Right forelimb (tissue), 1 donor: ENCODE measurements at regions not wholly inside any gene's neighbourhood (a gene's known extent, or its start where the extent isn't known, plus 50 kb on each side); places are given as distances from the start of the nearest gene placed in this dataset.

ENCODE experiments used
- DNase-seq: peaks from one replicate; pipeline ENCODE4 v3.0.0-alpha.2; 2018

DNA sequence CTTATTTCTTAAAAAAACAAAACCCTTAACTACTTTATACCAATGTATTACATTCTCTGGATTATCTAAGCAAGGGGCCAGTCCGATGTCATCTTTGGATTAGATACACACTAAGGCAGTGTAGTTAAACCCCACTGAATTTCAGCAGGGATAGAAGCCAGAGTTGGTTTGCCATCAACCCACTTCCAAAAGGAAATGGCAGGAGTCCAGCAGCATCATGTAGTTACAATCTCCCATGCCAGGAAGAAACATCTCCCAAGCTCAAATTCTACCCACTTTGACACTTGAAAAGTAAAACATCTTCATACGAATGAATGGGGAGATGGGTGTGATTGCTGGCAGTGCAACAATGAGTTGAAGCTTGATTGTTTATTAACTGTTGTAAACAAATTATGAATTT lies 203.5 kb upstream of the PLXNC1 start:
- DNase-seq, result no peak

DNA sequence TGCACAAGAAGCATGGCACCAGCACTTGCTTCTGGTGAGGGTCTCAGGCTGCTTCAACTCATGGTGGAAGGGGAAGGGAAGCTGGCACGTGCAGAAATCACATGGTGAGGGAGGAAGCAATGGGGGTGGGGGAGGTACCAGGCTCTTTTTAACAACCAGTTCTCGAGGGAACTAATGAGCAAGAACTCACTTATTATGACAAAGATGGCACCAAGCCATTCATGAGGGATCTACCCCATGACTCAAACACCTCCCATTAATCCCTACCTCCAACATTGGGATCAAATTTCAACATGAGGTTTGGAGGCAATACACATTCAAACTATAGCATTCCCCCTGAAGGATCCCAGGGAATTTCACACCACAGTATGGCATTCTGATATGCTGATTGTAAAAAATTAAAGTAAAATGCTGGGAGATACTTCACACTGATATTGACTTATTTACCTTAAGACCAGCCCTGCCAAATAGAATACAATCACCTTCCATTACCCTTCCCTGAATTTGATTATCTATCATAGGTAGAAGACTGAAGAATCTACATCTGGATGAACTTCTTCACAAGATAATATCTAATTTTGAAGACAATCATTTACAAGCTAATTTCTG lies 201.7 kb upstream of the PLXNC1 start:
- DNase-seq, result no peak

DNA sequence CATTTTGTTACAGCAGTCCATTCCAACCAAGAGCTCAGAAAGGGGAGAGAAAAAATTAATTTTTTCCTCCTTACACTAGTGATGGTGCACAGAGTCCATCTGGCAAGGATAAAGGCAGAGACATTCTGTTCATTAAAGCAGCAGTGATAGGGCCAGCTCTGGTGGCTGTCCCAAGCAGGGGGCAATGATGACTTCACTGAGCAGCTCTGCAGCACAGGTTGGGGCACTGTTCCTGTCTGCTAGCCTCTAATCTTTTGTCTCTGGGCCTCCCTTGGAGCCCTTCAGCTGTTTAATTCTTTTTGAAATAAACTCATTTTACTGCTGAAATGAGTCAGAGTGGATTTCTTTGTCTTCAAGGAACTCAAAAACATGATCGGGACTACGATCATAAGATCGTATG lies 200.9 kb upstream of the PLXNC1 start:
- DNase-seq, result no peak

DNA sequence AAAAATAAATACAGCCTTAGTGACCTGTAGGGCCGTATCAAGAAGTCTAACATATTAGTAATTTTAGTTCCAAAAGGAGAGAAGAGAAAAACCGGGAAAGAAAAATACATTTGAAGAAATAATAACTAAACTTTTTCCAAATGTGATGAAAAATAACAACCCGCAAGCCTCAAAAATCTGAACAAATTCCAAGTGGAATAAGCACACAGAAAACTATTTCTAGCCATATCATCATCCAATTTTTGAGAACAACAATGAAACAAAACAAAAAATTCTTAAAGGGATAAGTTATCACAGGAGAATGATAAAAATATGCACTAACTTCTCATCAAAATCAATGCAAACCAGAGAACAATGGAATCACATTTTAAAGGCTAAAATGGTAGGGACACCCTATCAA lies 198.1 kb upstream of the PLXNC1 start:
- no peak for DNase-seq

DNA sequence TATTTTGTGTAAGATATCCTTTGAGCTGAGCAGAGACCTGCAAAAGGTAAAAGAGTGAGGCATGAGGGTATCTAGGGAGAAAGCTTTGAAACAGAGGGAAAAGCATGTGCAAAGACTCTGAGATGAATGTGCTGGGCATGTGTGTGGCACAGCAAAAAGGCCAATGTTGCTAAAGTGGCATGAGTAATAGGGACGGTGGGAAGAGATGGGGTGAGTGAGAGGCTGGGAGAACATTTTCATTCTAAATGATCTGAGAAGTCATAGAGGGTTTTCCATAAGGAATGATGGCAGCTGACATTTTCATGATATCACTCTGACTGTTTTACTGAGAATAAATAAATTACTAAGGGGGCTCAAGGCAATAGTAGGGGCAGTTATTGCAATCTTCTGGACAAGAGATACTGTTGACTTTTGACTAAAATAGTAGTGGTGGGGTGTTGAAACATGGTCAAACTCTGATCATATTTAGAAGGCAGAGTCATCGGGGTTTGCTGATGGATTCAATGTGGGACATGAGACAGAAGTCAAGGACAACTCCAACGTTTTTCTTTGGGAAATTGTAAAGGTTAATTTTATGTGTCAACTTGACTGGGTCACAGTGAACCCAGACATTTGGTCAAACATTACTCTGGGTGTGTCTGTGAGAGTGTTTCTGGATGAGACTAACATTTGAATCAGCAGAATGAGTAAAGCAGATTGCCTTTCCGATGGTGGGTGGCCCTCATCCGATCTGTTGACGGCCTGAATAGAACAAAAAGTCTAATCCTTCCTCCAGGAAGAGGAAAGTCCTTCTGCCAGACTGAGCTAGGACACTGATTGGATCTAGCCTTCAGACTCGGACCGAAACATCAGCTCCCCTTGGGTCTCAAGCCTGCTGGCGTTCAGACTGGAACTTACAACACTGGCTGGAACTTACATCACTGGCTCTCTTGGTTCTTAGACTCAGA lies 193.9 kb upstream of the PLXNC1 start:
- no peak for DNase-seq

DNA sequence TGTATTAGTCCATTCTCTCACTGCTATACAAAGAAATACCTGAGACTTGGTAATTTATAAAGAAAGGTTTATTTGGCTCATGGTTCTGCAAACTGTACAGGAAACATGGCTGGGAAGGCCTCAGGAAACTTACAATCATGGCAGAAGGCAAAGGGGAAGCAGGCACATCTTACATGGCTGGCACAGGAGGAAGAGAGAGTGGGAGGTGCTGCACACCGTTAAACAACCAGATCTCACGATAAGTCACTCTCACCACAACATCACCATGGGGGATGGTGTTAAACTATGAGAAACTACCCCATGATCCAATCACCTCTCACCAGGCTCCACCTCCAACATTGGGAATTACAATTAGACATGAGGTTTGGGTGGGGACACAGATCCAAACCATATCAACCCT lies 191.8 kb upstream of the PLXNC1 start:
- DNase-seq, result no peak

DNA sequence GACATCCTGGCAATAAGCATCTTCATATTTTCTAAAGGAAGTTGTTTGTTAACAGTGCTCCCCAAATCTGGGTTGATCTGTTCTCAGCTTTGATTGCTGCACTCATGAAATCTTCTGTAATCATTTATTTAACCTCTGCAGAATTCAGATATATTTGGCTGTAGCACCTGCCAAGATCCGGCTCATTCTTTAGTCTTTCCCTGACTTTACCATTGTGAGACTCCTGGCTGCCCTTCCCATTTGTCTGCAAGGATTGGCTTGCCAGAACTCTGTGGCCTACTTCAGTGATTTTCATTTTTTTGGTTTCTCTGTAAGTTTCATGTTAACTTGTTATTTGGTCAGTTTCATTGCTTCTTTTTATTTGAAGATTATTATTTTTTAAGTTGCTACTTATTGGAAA lies 191.2 kb upstream of the PLXNC1 start:
- DNase-seq, result no peak

DNA sequence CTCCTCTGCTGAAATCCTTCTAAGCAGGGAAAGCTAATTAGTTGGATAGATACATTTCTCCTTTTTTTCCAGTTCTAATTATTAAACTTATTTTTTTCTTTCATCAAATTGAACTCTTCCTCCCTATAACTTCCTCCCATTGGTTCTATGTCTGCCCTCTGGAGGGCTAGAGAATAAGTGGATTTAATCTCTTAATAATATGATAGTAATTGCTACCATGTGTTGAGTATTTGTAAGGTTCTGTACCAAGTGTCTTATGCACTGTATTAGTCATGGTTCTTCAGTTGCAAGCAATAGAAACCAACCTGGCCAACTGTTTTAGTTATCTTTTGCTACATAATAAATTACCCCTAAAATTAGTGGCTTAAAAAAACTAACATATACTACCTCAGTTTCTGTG lies 190.5 kb upstream of the PLXNC1 start:
- DNase-seq, result no peak

DNA sequence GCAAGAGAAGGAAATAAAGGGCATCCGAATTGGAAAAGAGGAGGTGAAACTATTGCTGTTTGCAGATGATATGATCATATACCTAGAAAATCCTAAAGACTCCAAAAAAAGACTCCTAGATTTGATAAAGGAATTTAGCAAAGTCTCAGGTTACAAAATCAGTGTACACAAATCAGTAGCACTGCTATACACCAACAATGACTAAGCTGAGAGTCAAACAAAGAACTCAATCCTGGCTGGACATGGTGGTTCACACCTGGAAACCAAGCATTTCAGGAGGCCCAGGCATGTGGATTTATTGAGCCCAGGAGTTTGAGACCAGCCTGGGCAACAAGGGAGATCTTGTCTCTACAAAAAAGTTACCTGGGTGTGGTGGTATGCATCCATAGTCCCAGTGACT lies 188.7 kb upstream of the PLXNC1 start:
- no peak for DNase-seq

DNA sequence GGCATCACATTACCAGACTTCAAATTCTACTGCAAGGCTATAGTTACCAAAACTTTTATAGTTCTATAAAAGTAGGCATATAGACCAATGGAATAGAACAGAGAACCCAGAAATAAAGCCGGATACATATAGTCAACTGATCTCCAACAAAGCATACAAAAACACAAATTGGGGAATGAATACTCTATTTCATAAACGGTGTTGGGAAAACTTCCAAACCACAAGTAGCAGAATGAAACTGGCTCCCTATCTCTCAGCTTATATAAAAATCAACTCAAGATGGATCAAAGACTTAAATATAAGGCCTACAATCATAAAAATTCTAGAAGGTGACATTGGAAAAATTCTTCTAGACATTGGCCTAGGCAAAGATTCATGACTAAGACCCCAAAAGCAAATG lies 187.9 kb upstream of the PLXNC1 start:
- DNase-seq, result no peak

DNA sequence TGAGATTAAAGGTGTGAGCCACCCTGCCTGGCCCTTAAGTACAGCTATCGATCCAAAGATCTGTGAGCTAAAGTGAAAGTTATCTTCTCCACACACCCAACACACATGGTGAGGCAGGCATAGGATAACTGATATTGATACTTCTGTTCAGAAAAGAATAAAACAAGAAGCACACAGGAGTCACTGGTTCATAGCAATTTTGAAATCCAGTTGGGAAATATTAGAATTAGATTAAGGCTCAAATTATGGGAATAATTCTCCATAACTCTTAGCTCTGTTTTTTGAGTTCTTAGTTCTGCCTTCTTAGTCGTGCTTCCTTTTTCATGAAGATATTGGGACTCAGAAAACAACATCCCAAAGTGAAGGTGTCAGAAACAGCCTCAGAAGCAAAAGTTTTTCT lies 186.0 kb upstream of the PLXNC1 start:
- no peak for DNase-seq

DNA sequence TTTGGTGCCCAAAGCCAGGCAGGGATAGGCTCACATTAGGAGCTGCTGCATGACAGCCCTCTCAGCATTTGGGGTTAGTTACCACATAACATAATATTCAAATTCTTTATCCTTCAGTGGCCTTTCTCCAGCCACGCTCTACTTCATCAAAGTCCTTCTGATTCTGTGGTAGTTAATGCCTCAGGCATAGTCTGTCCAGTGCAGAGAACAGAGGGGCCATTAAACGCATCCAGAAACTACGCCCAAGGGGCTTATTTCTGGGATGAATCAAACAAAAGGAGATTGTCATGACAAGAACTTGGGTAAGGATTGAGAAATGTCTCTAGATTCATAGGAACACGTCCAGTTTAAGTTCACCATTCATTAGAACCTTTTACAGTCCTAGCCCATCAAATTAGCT lies 183.4 kb upstream of the PLXNC1 start:
- DNase-seq, result no peak

DNA sequence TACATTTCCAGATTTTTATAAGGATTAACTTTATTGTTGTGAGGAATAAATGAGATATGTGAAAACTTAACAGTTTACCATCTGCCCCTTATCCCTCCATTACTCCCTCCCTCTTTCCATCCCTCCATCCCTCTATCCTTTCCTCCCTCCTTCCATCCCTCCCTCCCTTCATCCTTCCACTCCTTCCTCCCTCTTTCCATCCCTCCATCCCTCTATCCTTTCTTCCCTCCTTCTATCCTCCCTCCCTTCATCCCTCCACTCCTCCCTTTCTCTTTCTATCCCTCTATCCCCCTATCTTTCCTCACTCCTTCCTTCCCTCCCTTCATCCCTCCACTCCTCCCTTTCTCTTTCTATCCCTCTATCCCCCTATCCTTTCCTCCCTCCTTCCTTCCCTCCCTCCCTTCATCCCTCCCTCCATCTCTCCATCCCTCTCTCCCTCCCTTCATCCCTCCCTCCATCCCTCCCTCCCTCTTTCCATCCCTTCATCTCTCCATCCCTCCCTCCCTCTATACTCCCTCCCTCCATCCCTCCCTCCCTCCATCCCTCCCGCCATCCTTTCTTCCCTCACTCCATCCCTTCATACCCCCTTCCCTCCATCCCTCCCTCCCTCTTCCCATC lies 181.8 kb upstream of the PLXNC1 start:
- no peak for DNase-seq

DNA sequence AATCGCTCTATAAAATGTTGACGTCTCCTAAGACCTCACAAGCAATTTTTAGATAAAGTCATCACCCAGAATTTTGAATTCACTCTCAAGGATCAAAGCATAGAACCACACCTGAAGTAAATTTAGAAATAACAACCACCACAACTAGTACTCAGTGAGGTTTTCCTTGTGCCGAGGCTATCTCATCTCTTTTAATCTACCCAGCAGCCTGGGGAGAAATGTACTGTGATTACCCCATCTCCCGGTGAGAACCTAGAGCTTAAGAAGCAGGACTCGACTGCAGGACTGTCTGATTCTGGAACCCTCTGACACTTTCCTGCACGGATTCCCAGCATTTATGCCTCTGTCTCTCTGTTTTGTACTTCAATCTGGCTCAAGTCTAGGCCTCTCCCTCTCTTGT lies 180.9 kb upstream of the PLXNC1 start:
- no peak for DNase-seq

DNA sequence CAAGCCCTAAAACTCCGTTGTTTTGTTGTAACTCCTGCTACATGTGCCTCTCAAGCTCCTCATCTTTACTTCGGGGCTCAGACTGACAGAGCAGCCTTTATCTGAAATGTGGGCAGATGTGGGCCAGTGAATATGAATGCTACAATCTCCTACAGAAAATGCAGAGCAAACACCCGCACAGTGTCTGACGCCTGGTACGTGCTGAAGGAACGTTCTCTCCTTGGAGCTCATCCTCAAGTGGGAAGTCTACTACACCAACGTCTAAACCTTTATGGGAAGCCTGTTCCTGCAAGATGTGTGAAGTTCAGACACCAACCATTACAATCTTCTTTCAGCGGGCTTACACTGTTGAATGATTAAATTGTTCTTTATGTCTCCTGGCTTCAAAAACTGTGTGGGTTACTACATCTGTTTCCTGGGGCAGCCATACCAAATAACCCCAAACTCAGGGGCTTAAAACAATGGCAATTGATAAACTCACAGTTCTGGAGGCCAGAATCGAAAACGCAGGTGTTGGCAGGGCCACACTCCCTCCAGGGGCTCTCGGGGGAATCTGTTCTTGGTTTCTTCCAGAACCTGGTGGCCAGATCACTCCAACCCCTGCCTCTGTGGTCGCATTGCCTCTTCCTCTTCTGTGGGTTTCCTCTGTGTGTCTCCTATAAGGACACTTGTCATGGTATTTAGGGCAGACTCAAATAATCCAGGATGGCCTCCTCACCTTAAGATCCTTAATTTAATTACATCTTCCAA lies 179.7 kb upstream of the PLXNC1 start:
- no peak for DNase-seq

DNA sequence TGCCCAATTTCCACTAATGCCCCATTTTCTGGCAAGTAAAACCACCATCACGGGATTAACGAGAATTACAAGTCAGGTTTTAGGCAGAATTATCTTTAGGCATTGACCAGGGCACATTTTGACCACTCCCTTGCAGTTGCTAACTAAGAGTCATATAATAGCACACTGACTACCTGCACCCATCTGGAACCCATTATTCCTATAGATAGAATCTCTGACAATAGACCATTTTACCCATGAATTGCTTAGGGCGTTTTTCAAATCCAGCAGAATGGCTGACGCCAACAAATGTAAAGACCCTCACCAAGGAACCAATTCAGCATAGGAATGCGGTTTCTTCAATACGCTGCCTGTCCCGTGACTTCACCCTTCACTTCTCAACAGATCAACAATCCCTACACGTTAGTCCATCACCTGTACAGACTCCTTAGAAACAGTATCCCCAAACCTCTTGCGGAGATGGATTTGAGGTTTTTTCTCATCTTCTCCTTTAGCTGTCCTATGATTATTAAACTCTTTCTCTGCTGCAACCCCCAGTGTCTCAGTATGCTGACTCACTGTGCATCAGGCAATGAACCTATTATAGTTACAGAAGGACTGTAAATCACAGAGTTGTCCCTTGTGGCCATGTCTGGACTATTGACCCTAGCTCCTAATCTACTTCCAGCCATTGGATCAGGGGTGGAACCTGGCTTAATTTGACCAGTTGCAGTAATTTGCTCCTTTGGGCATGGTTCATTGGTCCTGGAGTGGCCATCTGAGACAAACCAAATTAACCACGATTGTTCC lies 177.3 kb upstream of the PLXNC1 start:
- no peak for DNase-seq

DNA sequence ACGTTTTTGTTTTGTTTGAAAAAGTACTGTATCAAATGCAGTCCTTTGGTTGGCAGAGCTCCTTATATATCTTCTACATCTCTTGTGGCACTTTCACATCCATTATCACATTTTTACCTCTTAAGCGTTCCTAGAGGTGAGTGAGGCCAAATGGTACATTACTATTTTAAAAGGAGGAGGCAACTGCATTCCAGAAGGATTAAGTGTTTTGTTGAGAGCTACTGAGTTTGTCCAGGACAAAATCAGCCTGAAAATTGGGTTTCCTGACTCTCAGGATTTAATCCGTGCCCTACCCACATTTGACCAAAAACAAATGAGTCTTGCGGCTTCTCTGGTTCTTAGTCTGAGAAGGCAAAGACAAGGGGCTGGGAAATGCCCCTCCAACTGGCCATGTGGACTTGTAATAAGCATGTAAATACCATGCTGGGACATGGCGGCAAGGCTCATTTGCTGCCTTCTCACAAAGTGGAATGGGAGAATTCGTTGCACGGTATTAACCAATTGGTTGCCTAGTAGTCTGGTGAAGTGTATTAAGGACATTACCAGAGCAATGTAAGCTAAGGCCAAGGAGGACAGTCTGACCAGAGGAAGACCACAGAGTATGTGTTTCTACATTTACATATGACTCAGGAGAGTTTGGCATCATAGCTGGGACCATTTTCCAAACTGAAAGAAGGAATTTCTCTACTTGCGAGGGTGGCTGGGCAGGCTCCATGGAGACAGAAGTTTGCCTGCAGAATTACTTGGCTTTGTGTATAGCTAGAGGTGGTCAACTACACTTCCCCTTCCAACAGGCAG lies 175.8 kb upstream of the PLXNC1 start:
- DNase-seq, result no peak

DNA sequence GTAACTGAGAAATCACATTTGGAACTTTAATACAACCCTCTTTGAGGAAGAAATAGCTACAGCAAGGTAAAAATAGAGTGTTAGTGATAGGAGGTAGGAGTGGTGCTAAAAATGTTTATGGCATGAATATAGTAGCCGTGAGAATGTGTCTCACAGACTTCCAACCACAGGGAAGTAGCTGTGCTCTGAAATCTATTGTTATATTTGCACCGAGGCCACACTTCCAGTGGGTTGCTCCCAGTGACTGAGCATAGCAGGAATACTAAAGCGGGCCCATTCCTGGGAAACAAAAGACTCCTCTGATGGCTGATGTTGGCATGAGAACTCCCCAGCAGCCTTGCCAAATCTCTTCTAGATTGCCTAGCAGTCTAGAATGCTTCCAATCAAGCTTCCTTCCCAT lies 174.1 kb upstream of the PLXNC1 start:
- DNase-seq, result no peak

DNA sequence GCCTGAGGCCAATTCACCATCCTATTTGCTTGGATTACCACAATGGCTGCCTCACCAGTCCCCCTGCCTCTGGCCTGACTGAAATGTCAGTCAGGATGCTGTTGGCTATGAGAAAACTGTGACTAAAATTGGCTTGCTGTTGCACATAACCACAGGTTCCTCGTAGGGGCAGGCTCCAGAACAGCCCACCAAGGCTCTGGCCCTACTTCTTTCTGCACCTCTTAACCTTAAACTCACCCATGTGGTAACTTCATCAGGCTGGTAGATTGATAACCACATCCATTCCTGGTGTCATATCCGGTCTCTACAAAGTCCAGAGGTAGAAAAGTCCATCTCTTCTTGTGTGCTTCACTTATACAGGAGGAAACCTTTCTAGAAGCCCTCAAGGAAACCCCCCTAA lies 172.4 kb upstream of the PLXNC1 start:
- DNase-seq, result no peak

DNA sequence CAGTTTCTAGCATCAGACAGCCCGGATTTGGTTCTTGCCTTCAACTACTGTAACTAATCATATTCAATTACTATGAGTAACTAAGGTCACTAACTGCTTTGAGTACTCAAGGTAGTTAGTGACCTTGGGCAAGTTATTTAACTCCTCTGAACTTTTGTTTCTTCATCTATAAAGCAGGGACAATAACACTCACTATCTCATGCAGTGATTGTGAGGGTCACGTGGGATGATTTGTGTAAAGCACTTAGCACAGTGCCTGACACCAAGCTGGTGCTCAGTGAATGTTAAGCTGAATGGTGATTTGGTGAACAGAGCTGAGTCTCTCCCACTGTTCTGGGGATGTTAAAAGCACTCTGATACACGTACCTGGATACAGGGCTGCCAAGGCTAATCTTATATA lies 171.3 kb upstream of the PLXNC1 start:
- DNase-seq, result no peak

DNA sequence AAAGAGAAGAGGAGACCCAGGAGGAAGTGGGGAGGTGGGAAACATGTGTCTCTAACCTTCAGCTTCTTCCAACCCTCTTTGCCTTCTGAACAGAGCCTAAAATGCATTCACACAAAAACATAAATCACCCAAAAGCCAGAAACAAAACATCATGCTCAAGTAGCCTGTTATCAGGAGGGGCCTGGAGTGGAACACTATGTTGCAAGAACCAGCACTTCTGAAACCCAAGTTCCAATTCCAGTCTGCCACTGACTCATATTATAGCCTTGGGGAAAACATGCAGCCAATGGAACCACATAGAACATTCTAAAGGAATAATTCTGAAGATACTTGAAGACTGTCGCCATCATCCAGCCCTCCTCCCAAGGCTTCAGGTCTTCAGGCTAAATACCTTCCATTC lies 169.8 kb upstream of the PLXNC1 start:
- DNase-seq, result no peak

DNA sequence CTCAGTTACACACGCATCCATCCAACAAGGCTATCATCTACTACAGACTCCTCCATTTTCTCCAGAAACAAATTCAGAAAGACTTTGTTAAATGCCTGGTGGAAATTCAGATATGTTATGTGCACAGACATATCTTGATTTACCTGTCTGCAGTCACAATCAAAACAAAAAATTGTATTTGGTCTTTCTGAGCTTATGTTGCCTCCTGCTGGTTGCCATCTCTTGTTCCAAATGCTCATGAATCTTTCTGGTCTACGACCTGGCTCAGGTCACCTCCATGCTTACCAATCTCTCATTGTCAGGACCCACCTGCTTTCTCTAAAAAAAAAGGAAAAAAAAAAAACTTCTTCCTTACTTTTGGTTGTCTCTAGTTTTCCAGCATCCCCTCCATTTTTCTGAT lies 169.2 kb upstream of the PLXNC1 start:
- no peak for DNase-seq
